Karpas-422 (cell line): ENCODE measurements at regions not wholly inside any gene's neighbourhood (a gene's known extent, or its start where the extent isn't known, plus 50 kb on each side); places are given as distances from the start of the nearest gene placed in this dataset.

Experiments used
- DNase-seq: peaks from one replicate; pipeline ENCODE4 v3.0.0-alpha.2; 2015
- H2AFZ ChIP-seq: fragments of 200-600 bp; sonication (generic); 2 replicates; pipeline ENCODE4 v1.6.1; 2014; ENCODE audit warnings: antibody characterized with exemption, low read length, mixed read lengths
- H3K27ac ChIP-seq: fragments of 200-600 bp; sonication (generic); 2 replicates; pipeline ENCODE4 v1.5.1; 2014; ENCODE audit warnings: mild to moderate bottlenecking, low read length, moderate library complexity
- H3K27me3 ChIP-seq: fragments of 200-600 bp; sonication (generic); 2 replicates; pipeline ENCODE4 v1.6.1; 2014; ENCODE audit warnings: low read length, mixed read lengths
- H3K36me3 ChIP-seq: fragments of 200-600 bp; sonication (generic); 2 replicates; pipeline ENCODE4 v1.6.1; 2014; ENCODE audit warnings: low read length, mixed read lengths; ENCODE audit not compliant: insufficient read depth
- H3K4me1 ChIP-seq: fragments of 200-600 bp; sonication (generic); 2 replicates; pipeline ENCODE4 v1.6.1; 2014; ENCODE audit warnings: mild to moderate bottlenecking, low read length, mixed read lengths
- H3K4me2 ChIP-seq: fragments of 200-600 bp; sonication (generic); 2 replicates; pipeline ENCODE4 v1.6.1; 2014; ENCODE audit warnings: low read length, low read depth, mild to moderate bottlenecking; ENCODE audit not compliant: poor library complexity, severe bottlenecking
- H3K4me3 ChIP-seq: fragments of 200-600 bp; sonication (generic); 2 replicates; pipeline ENCODE4 v1.5.1; 2014; ENCODE audit warnings: mild to moderate bottlenecking, antibody characterized with exemption, low read length, mixed read lengths
- H3K79me2 ChIP-seq: fragments of 200-600 bp; sonication (generic); 2 replicates; pipeline ENCODE4 v1.6.1; 2014; ENCODE audit warnings: mild to moderate bottlenecking, low read length, mixed read lengths
- H3K9ac ChIP-seq: fragments of 200-600 bp; sonication (generic); 2 replicates; pipeline ENCODE4 v1.6.0; 2014; ENCODE audit warnings: low read length
- H3K9me2 ChIP-seq: fragments of 200-600 bp; sonication (generic), shearing (Covaris generic); replicated peaks from 2 replicates; pipeline ENCODE4 v1.6.0; 2014; ENCODE audit warnings: mild to moderate bottlenecking, low read length, moderate library complexity; ENCODE audit not compliant: insufficient read depth
- H3K9me3 ChIP-seq: fragments of 300-700, 200-600 bp; sonication (generic); 2 replicates; pipeline ENCODE4 v1.6.1; 2014; ENCODE audit warnings: low read length, mixed read lengths
- H4K20me1 ChIP-seq: fragments of 200-600 bp; sonication (generic); 2 replicates; pipeline ENCODE4 v1.6.1; 2014; ENCODE audit warnings: mild to moderate bottlenecking, antibody characterized with exemption, low read length, low read depth; ENCODE audit not compliant: insufficient read depth

- Histone ChIP-seq H3K27me3 (no peaks in the 10 kb centered on the region), H2AFZ (no peak overlapping the region), H3K9ac (no peak overlapping the region), H3K27ac (no peak overlapping the region), H3K4me1 (no peaks in the 10 kb centered on the region), H3K9me2 (no peaks in the 10 kb centered on the region), H3K4me2 (no peak overlapping the region), H4K20me1 (no peaks in the 10 kb centered on the region), H3K79me2 (no peaks in the 10 kb centered on the region), H3K36me3 (no peaks in the 10 kb centered on the region), H3K4me3 (no peak overlapping the region), H3K9me3 (no peaks in the 10 kb centered on the region)
- peak; percentile 14 for DNase-seq
Measured at GRCh38 chr2:5374762-5375161, 317.4 kb upstream of the SOX11 start.

GRCh38 chr2:5377323-5377722, 314.9 kb upstream of the SOX11 start:
- H3K4me3 ChIP-seq, result no peak overlapping the region
- DNase-seq, result no peak
- H3K9ac ChIP-seq, result no peak overlapping the region
- no peaks in the 10 kb centered on the region for H3K9me3 ChIP-seq
- H3K9me2 ChIP-seq, result no peaks in the 10 kb centered on the region
- no peaks in the 10 kb centered on the region for H3K27me3 ChIP-seq
- H3K79me2 ChIP-seq, result no peaks in the 10 kb centered on the region
- H3K27ac ChIP-seq, result no peak overlapping the region
- H3K4me1 ChIP-seq, result no peaks in the 10 kb centered on the region
- H4K20me1 ChIP-seq, result no peaks in the 10 kb centered on the region
- H2AFZ ChIP-seq, result no peak overlapping the region
- H3K36me3 ChIP-seq, result no peaks in the 10 kb centered on the region
- H3K4me2 ChIP-seq, result no peak overlapping the region

GRCh38 chr2:5379811-5380210, 312.4 kb upstream of the SOX11 start:
- Histone ChIP-seq H3K4me3 (no peak overlapping the region), H3K27ac (no peak overlapping the region), H2AFZ (no peak overlapping the region), H3K4me1 (no peaks in the 10 kb centered on the region), H3K9ac (no peak overlapping the region), H3K36me3 (no peaks in the 10 kb centered on the region), H3K9me3 (no peaks in the 10 kb centered on the region), H3K79me2 (no peaks in the 10 kb centered on the region), H4K20me1 (no peaks in the 10 kb centered on the region), H3K4me2 (no peak overlapping the region), H3K9me2 (no peaks in the 10 kb centered on the region), H3K27me3 (no peaks in the 10 kb centered on the region)
- DNase-seq, result no peak

GRCh38 chr2:5385596-5385995, 306.6 kb upstream of the SOX11 start:
- Histone ChIP-seq H3K27me3 (no peaks in the 10 kb centered on the region), H3K4me1 (no peaks in the 10 kb centered on the region), H4K20me1 (no peaks in the 10 kb centered on the region), H3K9me3 (no peaks in the 10 kb centered on the region), H3K9ac (no peak overlapping the region), H2AFZ (no peak overlapping the region), H3K79me2 (no peaks in the 10 kb centered on the region), H3K9me2 (no peaks in the 10 kb centered on the region), H3K4me2 (no peak overlapping the region), H3K36me3 (no peaks in the 10 kb centered on the region), H3K27ac (no peak overlapping the region), H3K4me3 (no peak overlapping the region)
- DNase-seq, result no peak

GRCh38 chr2:5387406-5387805, 304.8 kb upstream of the SOX11 start:
- H4K20me1 ChIP-seq, result no peaks in the 10 kb centered on the region
- H2AFZ ChIP-seq, result no peak overlapping the region

GRCh38 chr2:5389740-5390139, 302.4 kb upstream of the SOX11 start:
- Histone ChIP-seq H3K36me3 (no peaks in the 10 kb centered on the region), H3K9me3 (no peaks in the 10 kb centered on the region), H3K27me3 (no peaks in the 10 kb centered on the region), H3K4me2 (no peak overlapping the region), H3K9ac (no peak overlapping the region), H3K4me1 (no peaks in the 10 kb centered on the region), H4K20me1 (no peaks in the 10 kb centered on the region), H3K9me2 (no peaks in the 10 kb centered on the region), H3K4me3 (no peak overlapping the region), H3K79me2 (no peaks in the 10 kb centered on the region), H2AFZ (no peak overlapping the region), H3K27ac (no peak overlapping the region)
- no peak for DNase-seq

More at GRCh38 chr2:5387406-5387805, 304.8 kb upstream of the SOX11 start:
- Histone ChIP-seq H3K36me3 (no peaks in the 10 kb centered on the region), H3K9ac (no peak overlapping the region), H3K4me3 (no peak overlapping the region), H3K9me2 (no peaks in the 10 kb centered on the region), H3K79me2 (no peaks in the 10 kb centered on the region), H3K4me2 (no peak overlapping the region), H3K27me3 (no peaks in the 10 kb centered on the region), H3K9me3 (no peaks in the 10 kb centered on the region), H3K4me1 (no peaks in the 10 kb centered on the region), H3K27ac (no peak overlapping the region)
- no peak for DNase-seq

GRCh38 chr2:5391362-5391761, 300.8 kb upstream of the SOX11 start:
- no peak overlapping the region for H3K4me2 ChIP-seq
- no peak overlapping the region for H3K27ac ChIP-seq
- H3K9me2 ChIP-seq, result no peaks in the 10 kb centered on the region
- no peaks in the 10 kb centered on the region for H4K20me1 ChIP-seq
- no peak for DNase-seq
- no peak overlapping the region for H2AFZ ChIP-seq
- no peak overlapping the region for H3K4me3 ChIP-seq
- H3K9ac ChIP-seq, result no peak overlapping the region
- H3K27me3 ChIP-seq, result no peaks in the 10 kb centered on the region
- H3K36me3 ChIP-seq, result no peaks in the 10 kb centered on the region
- H3K4me1 ChIP-seq, result no peaks in the 10 kb centered on the region
- H3K9me3 ChIP-seq, result no peaks in the 10 kb centered on the region
- no peaks in the 10 kb centered on the region for H3K79me2 ChIP-seq

GRCh38 chr2:5392658-5393057, 299.5 kb upstream of the SOX11 start:
- H3K36me3 ChIP-seq, result no peaks in the 10 kb centered on the region
- no peak overlapping the region for H3K4me2 ChIP-seq
- no peaks in the 10 kb centered on the region for H4K20me1 ChIP-seq
- DNase-seq, result no peak
- H3K9ac ChIP-seq, result no peak overlapping the region
- no peak overlapping the region for H3K4me3 ChIP-seq
- no peaks in the 10 kb centered on the region for H3K9me3 ChIP-seq
- H3K79me2 ChIP-seq, result no peaks in the 10 kb centered on the region
- no peak overlapping the region for H2AFZ ChIP-seq
- H3K27me3 ChIP-seq, result no peaks in the 10 kb centered on the region
- H3K27ac ChIP-seq, result no peak overlapping the region
- H3K9me2 ChIP-seq, result no peaks in the 10 kb centered on the region
- no peaks in the 10 kb centered on the region for H3K4me1 ChIP-seq

GRCh38 chr2:5393474-5393873, 298.7 kb upstream of the SOX11 start:
- no peaks in the 10 kb centered on the region for H3K9me3 ChIP-seq
- no peaks in the 10 kb centered on the region for H3K79me2 ChIP-seq
- H3K9me2 ChIP-seq, result no peaks in the 10 kb centered on the region
- H3K4me3 ChIP-seq, result no peak overlapping the region
- H3K36me3 ChIP-seq, result no peaks in the 10 kb centered on the region
- no peak for DNase-seq
- H3K27ac ChIP-seq, result no peak overlapping the region
- no peak overlapping the region for H3K9ac ChIP-seq
- no peak overlapping the region for H2AFZ ChIP-seq
- no peaks in the 10 kb centered on the region for H3K4me1 ChIP-seq
- no peak overlapping the region for H3K4me2 ChIP-seq
- no peaks in the 10 kb centered on the region for H4K20me1 ChIP-seq
- H3K27me3 ChIP-seq, result no peaks in the 10 kb centered on the region
